ENCODE measurements at regions not wholly inside any gene's neighbourhood (a gene's known extent, or its start where the extent isn't known, plus 50 kb on each side); places are given as distances from the start of the nearest gene placed in this dataset.

GRCh38 chr5:155938051-155938450, 388.9 kb upstream of the SGCD start:
- TF ChIP-seq EZH2 (optimal IDR thresholded peaks at IDR 0.05; ENCODE audit: low read depth, low read length) (no peak), EZH2phosphoT487 (IDR thresholded peaks at IDR 0.05; ENCODE audit: low read length) (no peak)
- TF ChIP-seq, protein P1, sequence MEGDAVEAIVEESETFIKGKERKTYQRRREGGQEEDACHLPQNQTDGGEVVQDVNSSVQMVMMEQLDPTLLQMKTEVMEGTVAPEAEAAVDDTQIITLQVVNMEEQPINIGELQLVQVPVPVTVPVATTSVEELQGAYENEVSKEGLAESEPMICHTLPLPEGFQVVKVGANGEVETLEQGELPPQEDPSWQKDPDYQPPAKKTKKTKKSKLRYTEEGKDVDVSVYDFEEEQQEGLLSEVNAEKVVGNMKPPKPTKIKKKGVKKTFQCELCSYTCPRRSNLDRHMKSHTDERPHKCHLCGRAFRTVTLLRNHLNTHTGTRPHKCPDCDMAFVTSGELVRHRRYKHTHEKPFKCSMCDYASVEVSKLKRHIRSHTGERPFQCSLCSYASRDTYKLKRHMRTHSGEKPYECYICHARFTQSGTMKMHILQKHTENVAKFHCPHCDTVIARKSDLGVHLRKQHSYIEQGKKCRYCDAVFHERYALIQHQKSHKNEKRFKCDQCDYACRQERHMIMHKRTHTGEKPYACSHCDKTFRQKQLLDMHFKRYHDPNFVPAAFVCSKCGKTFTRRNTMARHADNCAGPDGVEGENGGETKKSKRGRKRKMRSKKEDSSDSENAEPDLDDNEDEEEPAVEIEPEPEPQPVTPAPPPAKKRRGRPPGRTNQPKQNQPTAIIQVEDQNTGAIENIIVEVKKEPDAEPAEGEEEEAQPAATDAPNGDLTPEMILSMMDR (IDR thresholded peaks at IDR 0.05; ENCODE audit: low read length) = no peak

All from MM.1S (cell line).